GM18517 (cell line): ENCODE measurements at regions not wholly inside any gene's neighbourhood (a gene's known extent, or its start where the extent isn't known, plus 50 kb on each side); places are given as distances from the start of the nearest gene placed in this dataset.
"Not testable (repeated sequence)": the region's sequence is repeated elsewhere in the genome, so short reads cannot be mapped to it uniquely, and the experiment has no call there.

Experiments used
- ATAC-seq: cut with Tn5 transposase; IDR thresholded peaks from one replicate; pipeline ENCODE4 v1.9.1; 2021; ENCODE audit warnings: mild to moderate bottlenecking, moderate library complexity; ENCODE audit not compliant: unreplicated experiment

DNA sequence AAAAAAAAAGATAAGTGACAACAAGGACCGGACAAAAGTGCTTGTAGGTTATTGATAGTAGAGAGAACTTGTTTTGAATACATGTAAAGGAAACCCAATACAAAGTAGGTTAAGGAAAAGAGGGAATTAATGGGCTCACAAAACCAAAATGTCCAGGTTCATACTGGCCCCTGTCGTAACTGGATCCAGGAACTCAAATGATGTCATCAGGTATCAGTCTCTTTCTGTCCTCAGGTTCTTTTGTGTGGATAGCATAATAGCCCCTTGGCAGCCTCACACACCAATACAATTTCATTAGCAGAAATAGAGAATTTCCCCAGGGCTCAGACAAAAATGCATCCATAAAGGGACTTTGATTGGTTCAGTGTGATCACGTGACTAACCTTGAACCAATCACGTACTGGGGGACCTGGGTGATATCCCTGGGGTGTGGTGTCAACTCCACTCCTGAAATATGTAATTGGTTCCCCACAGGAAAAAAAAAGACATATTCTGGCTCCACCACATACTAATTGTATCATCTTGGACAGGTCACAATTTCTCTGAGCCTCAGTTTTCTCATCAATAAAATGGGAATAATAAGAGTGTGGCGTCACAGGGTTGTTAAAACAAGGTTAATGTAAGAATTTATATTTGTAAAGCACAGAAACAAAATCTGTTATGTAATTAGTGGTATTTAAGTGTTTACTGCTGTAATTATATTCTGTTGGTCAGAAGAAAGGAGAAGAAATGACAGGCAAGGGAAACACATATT, 174.8 kb downstream of the PDGFRA start:
- ATAC-seq: no peak

DNA sequence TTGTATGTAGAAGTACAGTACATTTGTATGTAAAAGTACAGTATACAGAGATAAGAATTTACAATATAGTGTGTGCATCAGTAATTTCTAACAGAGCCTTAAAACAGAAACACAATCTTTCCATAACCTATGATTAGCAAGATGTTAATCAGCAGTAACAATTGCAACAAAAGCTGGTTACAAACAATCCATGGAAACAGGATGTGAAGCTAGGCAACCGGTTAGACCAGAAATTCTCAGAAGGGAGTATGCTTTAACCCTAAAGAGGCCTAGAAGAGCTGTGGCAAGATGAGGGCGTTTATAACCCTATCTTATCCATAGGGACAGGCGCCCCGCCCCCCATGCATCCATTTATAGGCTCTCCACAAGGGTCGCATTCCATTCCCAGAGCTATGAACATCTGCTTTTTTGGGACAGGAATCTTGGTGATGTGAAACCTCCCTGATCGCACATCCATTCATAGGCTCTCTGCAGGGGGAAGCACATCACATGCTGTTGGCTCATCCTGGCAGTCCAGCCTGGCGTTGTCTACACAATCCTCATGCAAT, 180.3 kb downstream of the PDGFRA start:
- not testable (repeated sequence) for ATAC-seq

DNA sequence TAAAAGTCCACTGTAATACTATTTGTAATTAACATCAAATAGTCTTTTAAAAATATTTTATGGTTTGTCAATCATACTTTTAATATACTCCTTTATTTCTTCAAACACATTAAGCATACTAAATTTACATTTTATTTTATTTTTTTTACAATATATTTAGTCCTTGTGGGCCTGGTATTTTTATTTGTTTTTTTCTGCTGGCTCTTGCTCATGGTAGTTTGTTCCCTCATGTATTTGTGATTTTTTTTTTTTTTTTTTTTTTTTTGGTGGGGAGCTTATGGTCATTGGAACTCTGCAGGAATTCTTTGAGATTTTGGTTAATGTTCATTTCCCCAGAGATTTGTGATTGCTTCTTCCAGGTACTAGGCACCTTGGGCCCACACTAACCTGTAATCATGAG, 185.5 kb downstream of the PDGFRA start:
- no peak for ATAC-seq

DNA sequence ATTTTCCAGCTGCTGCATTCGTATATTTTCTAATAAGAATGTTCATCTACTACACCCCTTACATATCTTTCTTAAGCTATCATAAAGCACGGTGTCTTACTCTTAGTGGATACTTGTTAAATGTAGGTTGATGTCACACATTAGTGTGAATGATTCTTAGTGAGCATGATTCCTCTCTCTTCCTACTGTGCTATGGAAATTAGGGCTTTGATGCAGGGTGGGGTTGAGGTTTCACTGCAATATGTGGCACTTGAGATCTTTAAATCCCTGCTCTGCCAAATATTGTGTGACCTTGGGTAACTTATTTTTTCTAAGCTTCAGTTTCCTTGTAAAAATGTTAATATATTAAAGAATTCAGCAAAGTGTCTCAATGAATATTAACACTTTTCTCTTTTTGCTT, 188.4 kb downstream of the PDGFRA start:
- no peak for ATAC-seq

DNA sequence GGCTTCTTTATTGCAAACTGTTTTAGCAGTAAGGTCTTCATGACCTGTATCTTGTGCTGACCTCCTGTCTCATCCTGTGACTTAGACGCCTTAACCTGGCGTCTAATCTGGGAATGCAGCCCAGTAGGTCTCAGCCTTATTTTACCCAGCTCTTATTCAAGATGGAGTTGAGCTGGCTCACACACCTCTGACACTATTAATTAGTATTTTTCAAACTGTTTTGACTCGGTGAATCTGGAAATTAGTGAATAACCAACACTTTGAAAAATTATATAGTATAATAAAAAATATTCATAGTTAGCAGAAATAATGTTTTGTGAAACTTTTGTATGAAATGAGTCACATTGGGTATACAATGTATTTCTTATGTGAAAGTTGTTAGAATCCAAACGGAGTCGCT, 189.4 kb downstream of the PDGFRA start:
- no peak for ATAC-seq

DNA sequence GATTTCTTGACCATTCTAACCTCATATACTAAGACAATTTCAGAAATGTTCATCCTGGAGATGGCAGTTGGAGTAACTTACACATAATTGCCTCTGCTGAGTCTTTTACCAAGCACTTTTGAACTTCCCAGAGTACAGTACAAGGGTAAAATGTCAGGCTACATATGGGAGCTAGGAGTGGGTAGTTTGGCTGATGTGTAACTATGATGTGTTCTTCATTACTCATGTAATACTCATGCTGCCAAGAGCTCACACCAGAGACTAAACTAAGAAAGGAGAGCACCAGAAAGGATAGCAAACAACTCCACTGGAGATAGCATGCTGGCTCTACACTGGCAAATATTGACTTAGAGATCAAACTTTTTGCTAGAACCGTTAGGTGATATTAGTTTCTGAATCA, 194.0 kb downstream of the PDGFRA start:
- ATAC-seq: no peak

DNA sequence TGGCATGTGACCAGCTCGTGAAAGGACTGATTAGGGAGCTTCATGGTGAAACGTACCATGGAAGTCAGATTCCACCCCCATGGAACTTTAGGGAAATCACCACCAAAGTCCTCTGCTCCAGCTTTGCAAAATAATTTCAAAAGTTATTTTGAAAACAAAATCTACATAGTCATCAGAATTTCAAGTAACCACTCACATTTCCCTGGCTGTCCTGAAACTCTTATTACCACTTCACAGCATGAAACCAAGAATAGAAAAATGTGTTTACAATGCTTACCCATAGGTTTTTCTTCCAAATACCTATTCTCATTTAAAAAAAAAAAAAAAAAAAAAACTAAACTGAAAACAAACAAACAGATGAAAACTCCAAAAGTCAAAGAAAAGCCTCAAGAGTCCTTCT, 198.7 kb downstream of the PDGFRA start:
- ATAC-seq: no peak

DNA sequence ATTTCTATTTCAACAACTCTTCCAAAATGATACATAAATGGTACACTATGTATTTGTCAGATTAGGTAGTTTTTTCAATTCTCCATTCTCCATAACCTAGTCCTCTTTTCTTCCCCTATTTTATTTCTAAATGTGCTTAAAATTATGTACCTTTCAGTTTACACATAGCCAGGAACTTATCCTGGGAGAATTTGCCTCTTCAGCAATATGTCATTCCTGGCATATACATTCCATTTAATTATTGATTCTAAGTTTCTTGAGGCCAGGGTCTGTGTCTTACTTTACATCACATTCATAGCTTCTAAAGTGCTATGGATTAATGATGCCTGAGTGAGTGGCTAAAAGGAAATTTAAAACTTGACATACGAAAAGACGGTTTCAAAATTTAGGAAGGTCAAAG, 199.8 kb downstream of the PDGFRA start:
- ATAC-seq: no peak

DNA sequence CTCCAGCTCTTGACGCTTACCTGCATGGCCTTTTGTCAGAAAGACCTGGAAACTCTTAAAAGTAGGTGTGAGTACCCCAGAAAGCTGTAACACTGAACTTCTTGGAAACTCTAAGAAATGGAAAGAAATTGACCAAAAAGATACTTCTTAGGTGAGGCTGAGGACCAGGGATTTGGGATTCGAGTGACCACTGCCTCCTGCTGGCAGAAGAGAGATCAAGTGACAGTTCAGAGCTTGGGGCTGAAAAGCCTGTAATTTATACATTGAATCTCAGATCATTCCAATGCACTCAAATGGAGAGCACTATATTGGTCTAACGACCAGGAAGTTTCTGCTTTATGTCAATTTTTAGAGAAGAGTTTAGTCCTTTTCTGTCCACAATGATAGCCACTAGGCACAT, 204.6 kb downstream of the PDGFRA start:
- ATAC-seq: no peak

DNA sequence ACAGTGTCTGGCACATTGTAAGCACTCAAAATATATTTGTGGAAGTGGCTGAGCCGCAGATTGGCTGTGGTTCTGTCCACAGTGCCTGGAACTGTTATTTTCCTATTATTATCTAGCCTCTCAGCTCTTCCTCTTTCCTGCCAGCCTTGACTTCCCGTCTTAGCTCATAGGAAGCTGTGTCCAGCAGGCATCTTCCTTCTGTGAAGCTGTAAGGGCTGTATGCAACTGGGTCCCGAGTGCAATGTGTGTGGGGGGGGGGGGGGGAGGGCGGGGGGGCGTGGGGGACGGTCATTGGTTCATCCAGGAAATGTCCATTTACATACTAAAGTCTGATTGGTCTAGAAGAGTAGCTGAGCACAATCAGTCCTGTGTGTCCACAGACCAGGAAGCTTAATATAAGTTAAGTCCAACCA, 210.7 kb downstream of the PDGFRA start:
- no peak for ATAC-seq

DNA sequence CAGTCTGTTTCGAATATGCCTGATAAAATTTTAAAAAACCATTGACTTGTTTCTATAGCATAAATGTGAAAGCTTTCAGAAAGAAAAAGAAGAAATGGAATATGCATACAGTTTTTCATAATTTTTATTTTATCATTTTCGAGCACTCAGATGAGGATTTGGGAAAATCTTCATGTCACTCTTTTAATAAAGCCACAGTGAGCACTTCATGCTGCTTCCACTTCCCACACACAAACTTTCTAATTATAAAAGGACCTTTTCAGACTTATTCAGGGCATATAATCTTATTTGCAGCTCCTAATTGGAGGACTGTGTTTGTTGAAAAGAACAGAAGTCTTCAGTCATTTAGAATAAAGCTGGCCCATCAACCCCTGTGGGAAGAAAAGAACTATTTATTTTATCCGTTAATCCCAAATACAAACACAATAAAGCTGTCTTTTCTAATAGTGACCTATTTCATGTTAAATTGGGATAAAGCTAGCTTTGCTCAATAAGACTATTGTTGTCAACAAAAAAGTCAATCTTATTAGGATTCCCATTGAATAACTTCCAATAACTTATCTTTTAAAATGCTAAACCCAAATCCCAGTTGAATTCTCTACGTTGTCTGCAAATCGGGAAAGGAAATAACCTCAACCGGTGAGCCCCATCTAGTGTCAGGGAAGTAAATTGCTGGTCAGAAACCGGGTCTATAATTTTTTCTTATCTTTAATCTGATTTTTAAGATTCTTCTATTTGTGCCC, 211.5 kb downstream of the PDGFRA start:
- no peak for ATAC-seq

DNA sequence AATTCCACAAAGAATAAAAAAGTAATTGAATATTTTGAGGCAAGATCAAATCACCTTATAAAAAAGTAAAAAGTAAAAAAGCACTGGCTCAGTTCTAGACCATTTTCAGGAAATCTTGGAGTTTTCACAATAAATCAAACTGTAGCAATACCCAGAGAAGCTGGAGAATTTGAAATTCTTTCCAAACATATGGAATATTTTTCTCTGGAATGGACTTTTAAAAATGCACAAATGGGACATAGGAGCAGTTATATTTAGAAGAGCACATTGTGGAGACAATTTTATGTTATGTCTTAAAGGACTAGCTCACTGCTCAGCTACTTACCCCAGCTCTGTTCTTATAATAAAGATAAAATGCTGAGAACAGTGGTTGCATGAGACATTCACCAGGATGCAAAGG, 211.9 kb upstream of the KIT start:
- no peak for ATAC-seq

DNA sequence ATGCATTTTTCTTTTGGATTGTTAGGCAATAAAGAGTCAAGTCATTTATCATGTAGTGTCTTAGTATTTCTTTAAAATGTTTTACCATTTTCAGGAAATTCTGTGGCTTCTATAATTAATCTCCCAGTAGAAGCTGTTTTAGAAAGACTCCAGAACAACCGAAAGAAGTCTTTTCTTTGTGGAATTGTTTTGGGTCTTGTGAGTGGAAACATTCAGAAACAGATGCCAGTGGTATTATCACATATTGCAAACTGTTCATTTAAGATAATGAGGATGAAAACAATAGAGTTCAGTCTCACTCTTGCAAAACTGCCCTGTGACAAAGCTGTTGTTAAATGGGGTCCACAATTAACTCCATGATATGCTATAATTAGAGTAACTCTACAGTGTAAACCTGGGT, 211.2 kb upstream of the KIT start:
- ATAC-seq: no peak

DNA sequence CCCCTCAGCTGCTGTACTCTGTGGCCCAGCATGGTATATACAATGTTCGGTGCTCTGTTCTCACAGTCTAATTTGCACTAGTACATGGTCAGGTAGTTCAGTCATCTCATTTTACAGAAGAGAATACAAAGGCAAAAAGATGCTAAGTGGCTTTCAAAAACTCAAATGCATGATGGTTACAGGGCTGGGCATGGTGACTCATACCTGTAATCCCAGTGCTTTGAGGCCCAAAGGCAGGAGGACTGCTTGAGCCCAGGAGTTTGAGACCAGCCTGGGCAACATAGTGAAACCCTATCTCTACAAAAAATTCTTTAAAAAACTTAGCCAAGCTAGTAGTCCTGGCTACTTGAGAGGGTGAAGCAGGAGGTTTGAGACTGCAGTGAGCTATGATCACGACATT, 210.5 kb upstream of the KIT start:
- ATAC-seq: no peak

DNA sequence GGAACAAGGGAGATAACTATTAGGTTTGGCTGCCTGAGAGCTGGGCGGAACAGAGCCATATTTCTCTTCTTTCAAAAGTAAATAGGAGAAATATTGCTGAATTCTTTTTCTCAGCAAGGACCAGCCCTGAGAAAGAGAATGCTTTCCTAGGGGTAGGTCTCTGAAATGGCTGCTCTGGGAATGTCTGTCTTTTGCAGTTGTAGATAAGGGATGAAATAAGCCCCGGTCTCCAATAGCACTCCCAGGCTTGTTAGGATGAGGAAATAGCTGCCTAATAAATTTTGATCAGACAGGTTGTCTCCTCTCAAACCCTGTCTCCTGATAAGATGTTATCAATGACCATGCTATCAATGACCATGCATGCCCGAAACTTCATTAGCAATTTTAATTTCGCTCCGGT, 207.8 kb upstream of the KIT start:
- no peak for ATAC-seq

DNA sequence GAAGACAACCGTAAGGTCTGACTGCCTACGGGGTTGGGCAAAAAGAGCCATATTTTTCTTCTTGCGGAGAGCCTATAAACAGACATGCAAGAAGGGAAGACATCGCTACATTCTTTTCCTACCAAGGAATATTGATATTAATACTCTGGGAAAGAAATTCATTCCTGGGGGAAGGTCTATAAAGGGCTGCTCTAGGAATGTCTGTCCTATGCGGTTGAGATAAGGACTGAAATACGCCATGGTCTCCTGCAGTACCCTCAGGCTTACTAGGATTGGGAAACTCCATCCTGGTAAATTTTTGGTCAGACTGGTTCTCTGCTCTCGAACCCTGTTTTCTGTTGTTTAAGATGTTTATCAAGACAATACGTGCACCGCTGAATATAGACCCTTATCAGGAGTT, 190.8 kb upstream of the KIT start:
- ATAC-seq: not testable (repeated sequence)

DNA sequence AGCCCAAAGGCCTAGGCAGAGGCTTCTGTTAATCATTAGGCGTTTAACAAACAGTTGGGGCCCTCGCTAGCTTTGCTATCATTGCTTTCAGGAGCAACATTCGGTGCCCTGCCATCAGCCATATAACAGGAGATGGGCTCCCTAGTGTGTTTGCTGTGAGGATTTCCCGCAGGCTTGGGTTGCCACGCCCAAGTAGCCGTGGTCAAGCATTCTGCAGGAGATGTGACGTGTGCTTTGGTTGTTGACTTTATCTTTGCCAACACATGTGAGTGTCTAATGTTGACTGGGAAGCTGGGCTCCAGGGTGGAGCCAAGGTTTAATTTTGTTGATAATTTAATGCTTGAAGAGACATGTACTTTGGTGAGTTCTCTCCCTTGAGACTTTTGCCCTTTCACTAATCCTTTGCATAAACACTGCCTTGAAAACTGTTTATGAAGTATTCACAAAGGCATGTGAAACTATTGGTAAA, 184.6 kb upstream of the KIT start:
- ATAC-seq: no peak

DNA sequence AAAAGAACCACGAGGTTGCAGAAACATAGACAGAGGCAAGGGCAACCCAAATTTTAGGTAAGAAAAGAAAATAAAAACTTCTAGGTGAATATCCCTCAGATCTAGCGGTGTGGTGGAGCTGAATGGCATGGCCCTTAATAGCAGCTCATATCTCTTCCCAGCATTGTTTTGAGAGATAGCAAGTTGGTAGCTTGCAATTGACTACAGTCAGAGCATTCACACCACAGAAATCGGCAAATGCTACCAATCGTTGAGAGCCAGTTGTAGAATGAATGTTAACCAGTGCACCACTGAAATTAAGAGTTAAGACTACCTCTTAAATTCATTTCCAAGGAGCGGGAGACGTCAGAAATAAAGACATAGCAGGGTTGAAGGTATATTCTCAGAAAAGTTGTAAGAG, 184.0 kb upstream of the KIT start:
- no peak for ATAC-seq

DNA sequence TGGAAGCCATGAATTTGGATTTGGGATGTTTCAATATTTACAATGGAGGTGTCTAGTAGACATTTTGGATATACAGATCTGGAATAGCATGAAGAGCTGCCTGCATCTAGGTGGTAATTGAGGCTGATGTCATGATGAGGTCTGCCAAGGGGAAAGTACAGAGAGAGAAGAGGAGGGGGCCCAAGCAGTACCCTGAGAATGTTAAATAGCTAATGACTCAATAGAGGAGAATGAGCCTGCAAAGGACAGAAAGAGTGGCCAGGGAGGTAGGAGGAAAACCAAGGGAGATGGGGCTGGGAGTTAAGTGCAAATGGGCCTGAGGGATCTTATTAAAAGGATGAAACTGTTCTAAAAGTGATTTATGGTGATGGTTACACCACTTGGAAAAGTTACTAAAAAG, 182.2 kb upstream of the KIT start:
- no peak for ATAC-seq

DNA sequence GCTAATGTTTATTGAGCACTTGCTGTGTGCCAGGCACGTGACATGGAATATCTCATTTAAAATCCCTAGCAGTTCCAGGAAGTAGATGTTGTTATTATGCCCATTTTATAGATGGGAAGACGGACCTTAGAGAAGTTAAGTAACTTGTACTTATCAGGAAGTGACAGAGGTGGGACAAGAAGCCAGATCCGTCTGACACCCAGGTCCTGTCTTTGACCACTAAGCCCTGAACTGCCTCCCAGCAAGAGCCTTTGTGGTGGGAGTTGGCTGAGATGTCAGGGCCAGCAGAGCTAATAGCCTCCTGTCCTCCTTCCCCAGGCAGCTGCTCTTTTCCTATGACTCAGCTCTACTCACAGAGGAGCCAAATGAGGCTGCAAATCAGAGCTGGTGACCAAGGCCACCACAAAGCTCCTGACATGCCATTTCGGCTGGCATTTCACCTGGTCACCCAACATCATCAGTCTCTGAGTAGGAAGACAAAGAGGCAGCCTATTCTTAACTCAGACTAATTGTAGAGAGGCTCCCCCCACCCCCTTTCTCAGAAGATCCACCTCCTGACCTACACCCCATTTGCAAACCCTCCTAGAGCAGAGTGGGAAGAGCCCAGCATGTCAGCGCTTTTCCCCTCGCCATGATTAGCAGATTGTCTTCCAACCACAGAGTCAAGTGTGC, 175.1 kb upstream of the KIT start:
- no peak for ATAC-seq

DNA sequence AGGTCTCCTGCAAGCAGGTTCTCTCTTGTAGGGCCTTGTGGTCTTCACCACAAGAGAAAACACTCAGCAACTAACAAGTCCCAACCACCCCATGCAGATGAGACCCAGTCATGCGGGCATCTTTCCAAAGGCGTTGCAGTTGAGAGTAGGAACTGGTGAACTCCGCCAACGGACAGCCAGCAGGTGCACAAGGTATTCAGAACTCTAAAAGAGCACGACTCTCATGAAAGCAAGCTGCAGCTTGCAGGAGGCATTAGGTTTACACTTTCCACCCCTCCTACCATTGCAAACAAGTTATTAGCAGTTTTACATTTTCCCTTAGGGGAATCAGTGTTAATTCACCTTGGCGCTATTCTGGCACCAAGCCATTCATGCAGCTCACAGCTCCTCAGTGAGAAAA, 173.4 kb upstream of the KIT start:
- no peak for ATAC-seq

DNA sequence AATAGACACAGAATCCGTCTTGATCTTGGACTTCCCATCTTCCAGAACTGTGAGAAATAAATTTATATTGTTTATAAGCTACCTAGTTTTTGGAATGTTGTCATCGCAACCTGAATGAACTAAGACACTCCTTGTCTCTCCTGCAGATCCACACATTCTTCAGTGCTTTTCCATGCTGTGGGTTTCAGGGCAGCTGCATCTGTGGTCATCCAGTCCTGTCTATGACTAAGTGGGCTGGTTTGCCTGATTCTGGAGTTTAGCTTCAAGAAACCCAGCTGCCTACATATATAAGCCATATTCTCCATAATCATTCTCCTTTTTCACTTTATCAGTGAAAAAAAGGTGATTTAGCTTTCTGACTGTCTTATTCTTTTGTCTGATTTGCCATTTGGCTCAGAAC, 170.3 kb upstream of the KIT start:
- no peak for ATAC-seq
